HEK293 (cell line): ENCODE measurements at regions not wholly inside any gene's neighbourhood (a gene's known extent, or its start where the extent isn't known, plus 50 kb on each side); places are given as distances from the start of the nearest gene placed in this dataset.

Experiments used
- CTCF ChIA-PET: fragments of 350-600 bp; formaldehyde crosslinking; extraction: SDS; loops from one replicate; lab custom pipeline; 2021; ENCODE audit warnings: antibody characterized with exemption; lab: Yijun Ruan, JAX
- POLR2A ChIA-PET: fragments of 300-600 bp; formaldehyde crosslinking; extraction: SDS; loops from one replicate; lab custom pipeline; 2020; ENCODE audit warnings: antibody characterized with exemption, inconsistent platforms; lab: Yijun Ruan, JAX
- H3K27ac ChIP-seq: fragments of 200-500 bp; sonication (Bioruptor generic); 2 replicates; pipeline ENCODE4 v1.5.1; 2014; ENCODE audit warnings: low read depth, low read length, control low read depth, inconsistent platforms; ENCODE audit errors: extremely low read depth
- H3K36me3 ChIP-seq, 2 experiments: fragments of 200-500 bp in 1 of 2; sonication (Bioruptor generic) in 1 of 2; 1 replicate in 1 of 2; 2 replicates in 1 of 2; pipeline ENCODE4 v1.5.1; 2014 to 2017; ENCODE audit warnings: inconsistent platforms in 2 of 2, low read length in 2 of 2; ENCODE audit not compliant: control insufficient read depth in 2 of 2, insufficient read depth in 1 of 2
- H3K4me1 ChIP-seq: fragments of 200-500 bp; sonication (Bioruptor generic); 2 replicates; pipeline ENCODE4 v1.5.1; 2014; ENCODE audit warnings: mild to moderate bottlenecking, low read length, inconsistent platforms; ENCODE audit not compliant: control insufficient read depth, insufficient read depth
- H3K4me3 ChIP-seq: 2 replicates; pipeline ENCODE4 v1.5.1; 2011; ENCODE audit warnings: low read depth, mild to moderate bottlenecking, control low read depth, low read length, moderate library complexity
- H3K9me3 ChIP-seq: fragments of 200-500 bp; sonication (Bioruptor generic); 2 replicates; pipeline ENCODE4 v1.5.1; 2014; ENCODE audit warnings: low read depth, low read length, inconsistent platforms; ENCODE audit not compliant: control insufficient read depth, insufficient read depth
- BCL11A ChIP-seq: fragments of 450-650 bp; formaldehyde crosslinking; IDR thresholded peaks from 2 replicates; pipeline ENCODE4 v1.5.1; 2016; ENCODE audit warnings: low read depth, missing biosample characterization, missing genetic modification characterization
- GLI4 ChIP-seq: fragments of 450-650 bp; formaldehyde crosslinking; IDR thresholded peaks from 2 replicates; pipeline ENCODE4 v1.5.1; 2016; ENCODE audit warnings: missing biosample characterization, missing genetic modification characterization
- GLIS1 ChIP-seq: fragments of 450-650 bp; formaldehyde crosslinking; IDR thresholded peaks from 2 replicates; pipeline ENCODE4 v1.5.1; 2016; ENCODE audit warnings: missing biosample characterization, missing genetic modification characterization
- GLIS2 ChIP-seq: fragments of 450-650 bp; formaldehyde crosslinking; IDR thresholded peaks from 2 replicates; pipeline ENCODE4 v1.5.1; 2016; ENCODE audit warnings: missing biosample characterization, missing genetic modification characterization
- IKZF3 ChIP-seq: fragments of 450-650 bp; IDR thresholded peaks from 2 replicates; pipeline ENCODE4 v1.5.0; 2018; ENCODE audit warnings: missing biosample characterization, mild to moderate bottlenecking, missing genetic modification characterization, moderate library complexity
- PBX3 ChIP-seq: sonication (generic); formaldehyde crosslinking; IDR thresholded peaks from 2 replicates; pipeline ENCODE4 v1.8.1; 2022; ENCODE audit warnings: mild to moderate bottlenecking, moderate library complexity, missing genetic modification reagents
- PRDM10 ChIP-seq: fragments of 450-650 bp; formaldehyde crosslinking; IDR thresholded peaks from 2 replicates; pipeline ENCODE4 v1.5.1; 2016; ENCODE audit warnings: missing biosample characterization, missing genetic modification characterization
- ZNF112 ChIP-seq: fragments of 450-650 bp; formaldehyde crosslinking; IDR thresholded peaks from 2 replicates; pipeline ENCODE4 v1.5.0; 2017; ENCODE audit warnings: missing biosample characterization, missing genetic modification characterization
- ZNF138 ChIP-seq: fragments of 450-650 bp; formaldehyde crosslinking; IDR thresholded peaks from 2 replicates; pipeline ENCODE4 v1.5.1; 2016; ENCODE audit warnings: missing biosample characterization, missing genetic modification characterization, borderline replicate concordance
- ZNF175 ChIP-seq: fragments of 450-650 bp; formaldehyde crosslinking; IDR thresholded peaks from 2 replicates; pipeline ENCODE4 v1.5.1; 2016; ENCODE audit warnings: missing biosample characterization, missing genetic modification characterization
- ZNF184 ChIP-seq: fragments of 450-650 bp; IDR thresholded peaks from 2 replicates; pipeline ENCODE4 v1.5.1; 2018; ENCODE audit warnings: missing biosample characterization, mild to moderate bottlenecking, missing genetic modification characterization
- ZNF2 ChIP-seq: fragments of 450-650 bp; formaldehyde crosslinking; IDR thresholded peaks from 2 replicates; pipeline ENCODE4 v1.5.1; 2016; ENCODE audit warnings: missing biosample characterization, missing genetic modification characterization
- ZNF214 ChIP-seq: fragments of 450-650 bp; formaldehyde crosslinking; IDR thresholded peaks from 2 replicates; pipeline ENCODE4 v1.5.1; 2017; ENCODE audit warnings: missing biosample characterization, mild to moderate bottlenecking, missing genetic modification characterization, borderline replicate concordance
- ZNF26 ChIP-seq: fragments of 450-650 bp; formaldehyde crosslinking; IDR thresholded peaks from 2 replicates; pipeline ENCODE4 v1.5.1; 2016; ENCODE audit warnings: missing biosample characterization, missing genetic modification characterization
- ZNF302 ChIP-seq: fragments of 450-650 bp; formaldehyde crosslinking; IDR thresholded peaks from 2 replicates; pipeline ENCODE4 v1.5.1; 2016; ENCODE audit warnings: missing biosample characterization, missing genetic modification characterization, low read depth
- ZNF311 ChIP-seq: fragments of 450-650 bp; formaldehyde crosslinking; IDR thresholded peaks from 2 replicates; pipeline ENCODE4 v1.5.1; 2017; ENCODE audit warnings: missing biosample characterization, missing genetic modification characterization, borderline replicate concordance
- ZNF350 ChIP-seq: fragments of 450-650 bp; formaldehyde crosslinking; IDR thresholded peaks from 2 replicates; pipeline ENCODE4 v1.5.0; 2017; ENCODE audit warnings: missing biosample characterization, mild to moderate bottlenecking, missing genetic modification characterization
- ZNF433 ChIP-seq: fragments of 450-650 bp; formaldehyde crosslinking; IDR thresholded peaks from 2 replicates; pipeline ENCODE4 v1.5.1; 2016; ENCODE audit warnings: missing biosample characterization, missing genetic modification characterization, low read depth
- ZNF488 ChIP-seq: fragments of 450-650 bp; formaldehyde crosslinking; IDR thresholded peaks from 2 replicates; pipeline ENCODE4 v1.5.1; 2016; ENCODE audit warnings: missing biosample characterization, missing genetic modification characterization
- ZNF514 ChIP-seq: fragments of 450-650 bp; formaldehyde crosslinking; IDR thresholded peaks from 2 replicates; pipeline ENCODE4 v1.5.1; 2016; ENCODE audit warnings: missing biosample characterization, missing genetic modification characterization
- ZNF529 ChIP-seq: fragments of 450-650 bp; formaldehyde crosslinking; IDR thresholded peaks from 2 replicates; pipeline ENCODE4 v1.5.1; 2017; ENCODE audit warnings: missing genetic modification characterization, missing biosample characterization; ENCODE audit not compliant: insufficient replicate concordance
- ZNF530 ChIP-seq: fragments of 450-650 bp; formaldehyde crosslinking; IDR thresholded peaks from 2 replicates; pipeline ENCODE4 v1.5.1; 2016; ENCODE audit warnings: low read depth, missing biosample characterization, missing genetic modification characterization
- ZNF544 ChIP-seq: fragments of 450-650 bp; formaldehyde crosslinking; IDR thresholded peaks from 2 replicates; pipeline ENCODE4 v1.5.0; 2017; ENCODE audit warnings: missing biosample characterization, missing genetic modification characterization
- ZNF623 ChIP-seq: fragments of 450-650 bp; formaldehyde crosslinking; IDR thresholded peaks from 2 replicates; pipeline ENCODE4 v1.5.1; 2016; ENCODE audit warnings: missing biosample characterization, missing genetic modification characterization
- ZNF776 ChIP-seq: fragments of 450-650 bp; formaldehyde crosslinking; IDR thresholded peaks from 2 replicates; pipeline ENCODE4 v1.5.0; 2017; ENCODE audit warnings: missing biosample characterization, missing genetic modification characterization, borderline replicate concordance
- ZSCAN30 ChIP-seq: fragments of 450-650 bp; IDR thresholded peaks from 2 replicates; pipeline ENCODE4 v1.5.1; 2018; ENCODE audit warnings: missing biosample characterization, mild to moderate bottlenecking, missing genetic modification characterization, moderate library complexity
- TF ChIP-seq, protein P1 (sequence below): fragments of 450-650 bp; formaldehyde crosslinking; IDR thresholded peaks from 2 replicates; pipeline ENCODE4 v1.5.1; 2016; ENCODE audit warnings: missing biosample characterization, missing genetic modification characterization
- TF ChIP-seq, protein P2 (sequence below): fragments of 450-650 bp; IDR thresholded peaks from 2 replicates; pipeline ENCODE4 v1.5.1; 2018; ENCODE audit warnings: missing biosample characterization, missing genetic modification characterization

DNA sequence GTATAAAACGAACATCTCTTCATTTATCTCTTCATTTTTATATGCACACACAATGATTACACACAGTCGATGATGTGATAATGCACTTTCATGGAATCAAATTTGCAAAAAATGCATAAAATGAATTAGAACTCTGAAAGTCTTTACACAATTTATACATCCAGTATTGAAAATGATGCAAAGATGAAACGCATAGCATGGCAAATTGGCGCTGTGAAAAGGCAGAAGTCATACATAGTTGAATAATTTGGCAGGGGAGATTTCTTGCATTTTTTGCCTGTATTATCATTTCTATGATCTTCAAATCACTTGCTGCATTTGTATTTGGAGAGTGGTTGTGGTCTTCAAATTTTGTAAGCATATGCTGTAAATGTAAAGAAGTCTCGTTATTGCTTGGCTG, 150.7 kb upstream of the LGALSL start:
- TF ChIP-seq GLI4 (tag by site-specific recombination) (no peak), ZNF433 (tag by site-specific recombination) (no peak), ZNF514 (tag by site-specific recombination) (no peak), ZNF302 (tag by site-specific recombination) (no peak), ZNF530 (tag by site-specific recombination) (no peak), GLIS1 (tag by site-specific recombination) (no peak), ZNF138 (tag by site-specific recombination) (no peak), ZNF175 (tag by site-specific recombination) (no peak), ZNF26 (no peak), BCL11A (no peak), ZNF529 (no peak), ZNF184 (no peak), IKZF3 (tag by site-specific recombination) (no peak), ZNF623 (tag by site-specific recombination) (no peak), ZNF2 (no peak), ZNF544 (tag by site-specific recombination) (no peak), ZNF311 (tag by site-specific recombination) (no peak), PRDM10 (no peak), PBX3 (CRISPR knock-in tag) (no peak)
- TF ChIP-seq, protein P1, sequence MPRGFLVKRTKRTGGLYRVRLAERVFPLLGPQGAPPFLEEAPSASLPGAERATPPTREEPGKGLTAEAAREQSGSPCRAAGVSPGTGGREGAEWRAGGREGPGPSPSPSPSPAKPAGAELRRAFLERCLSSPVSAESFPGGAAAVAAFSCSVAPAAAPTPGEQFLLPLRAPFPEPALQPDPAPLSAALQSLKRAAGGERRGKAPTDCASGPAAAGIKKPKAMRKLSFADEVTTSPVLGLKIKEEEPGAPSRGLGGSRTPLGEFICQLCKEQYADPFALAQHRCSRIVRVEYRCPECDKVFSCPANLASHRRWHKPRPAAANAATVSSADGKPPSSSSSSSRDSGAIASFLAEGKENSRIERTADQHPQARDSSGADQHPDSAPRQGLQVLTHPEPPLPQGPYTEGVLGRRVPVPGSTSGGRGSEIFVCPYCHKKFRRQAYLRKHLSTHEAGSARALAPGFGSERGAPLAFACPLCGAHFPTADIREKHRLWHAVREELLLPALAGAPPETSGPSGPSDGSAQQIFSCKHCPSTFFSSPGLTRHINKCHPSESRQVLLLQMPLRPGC, result no peak
- H3K4me3 ChIP-seq, result no peak overlapping the region

GRCh38 chr2:64307421-64307820, 146.5 kb upstream of the LGALSL start:
- H3K4me3 ChIP-seq, result no peak overlapping the region
- peaks cover 5% of the 10 kb centered on the region; the same call in 1 of the 2 replicates for H3K4me1 ChIP-seq
- POLR2A ChIA-PET, result no interaction called here
- H3K9me3 ChIP-seq, result no peaks in the 10 kb centered on the region
- CTCF ChIA-PET, result interaction anchor here (0.8 kb wide), 1 partner anchor 258 kb away, joined by 3 read pairs; no protein-coding TSS in a partner anchor
- H3K27ac ChIP-seq, result no peak overlapping the region
- no peaks in the 10 kb centered on the region for H3K36me3 ChIP-seq
- TF ChIP-seq, protein P2, sequence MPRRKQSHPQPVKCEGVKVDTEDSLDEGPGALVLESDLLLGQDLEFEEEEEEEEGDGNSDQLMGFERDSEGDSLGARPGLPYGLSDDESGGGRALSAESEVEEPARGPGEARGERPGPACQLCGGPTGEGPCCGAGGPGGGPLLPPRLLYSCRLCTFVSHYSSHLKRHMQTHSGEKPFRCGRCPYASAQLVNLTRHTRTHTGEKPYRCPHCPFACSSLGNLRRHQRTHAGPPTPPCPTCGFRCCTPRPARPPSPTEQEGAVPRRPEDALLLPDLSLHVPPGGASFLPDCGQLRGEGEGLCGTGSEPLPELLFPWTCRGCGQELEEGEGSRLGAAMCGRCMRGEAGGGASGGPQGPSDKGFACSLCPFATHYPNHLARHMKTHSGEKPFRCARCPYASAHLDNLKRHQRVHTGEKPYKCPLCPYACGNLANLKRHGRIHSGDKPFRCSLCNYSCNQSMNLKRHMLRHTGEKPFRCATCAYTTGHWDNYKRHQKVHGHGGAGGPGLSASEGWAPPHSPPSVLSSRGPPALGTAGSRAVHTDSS (tag by site-specific recombination), result no peak
- TF ChIP-seq ZNF350 (tag by site-specific recombination) (no peak), ZNF112 (tag by site-specific recombination) (no peak), ZNF514 (tag by site-specific recombination) (no peak), ZNF488 (tag by site-specific recombination) (no peak), ZNF214 (no peak), ZSCAN30 (tag by site-specific recombination) (no peak), ZNF776 (tag by site-specific recombination) (no peak), GLIS2 (tag by site-specific recombination) (no peak)

More for the DNA sequence above, 150.7 kb upstream of the LGALSL start:
- ChIA-PET CTCF (no interaction called here), POLR2A (no interaction called here)
- Histone ChIP-seq H3K9me3 (no peaks in the 10 kb centered on the region), H3K4me1 (no peaks in the 10 kb centered on the region), H3K27ac (no peak overlapping the region), H3K36me3 (no peaks in the 10 kb centered on the region)
